Hippocampal formation (tissue), 2 donors: ENCODE measurements at regions not wholly inside any gene's neighbourhood (a gene's known extent, or its start where the extent isn't known, plus 50 kb on each side); places are given as distances from the start of the nearest gene placed in this dataset.
"Not testable (repeated sequence)": the region's sequence is repeated elsewhere in the genome, so short reads cannot be mapped to it uniquely, and the experiment has no call there.

Experiments used
- DNase-seq, 2 donors: peaks; one replicate each; lab custom pipeline; 2025; lab: John Stamatoyannopoulos, UW

DNA sequence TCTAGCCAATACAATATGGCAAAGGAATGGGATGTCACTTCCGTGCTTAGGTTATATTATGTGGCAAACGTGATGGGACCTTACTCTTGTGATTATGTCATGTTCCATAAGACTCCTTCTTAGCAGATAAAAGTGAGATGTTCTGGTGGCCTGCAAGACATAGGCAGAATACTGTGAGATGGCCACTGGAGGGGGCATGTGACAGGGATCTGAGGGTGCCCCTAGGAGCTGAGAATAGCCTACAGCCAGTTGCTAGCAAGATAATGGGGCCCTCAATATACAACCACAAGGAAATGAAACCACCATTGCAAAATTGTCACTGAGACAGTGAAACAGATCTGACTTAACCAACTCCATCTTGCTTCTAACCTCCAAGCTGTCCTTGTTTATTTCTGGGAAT lies 151.4 kb upstream of the SSTR1 start:
- no peak for DNase-seq

DNA sequence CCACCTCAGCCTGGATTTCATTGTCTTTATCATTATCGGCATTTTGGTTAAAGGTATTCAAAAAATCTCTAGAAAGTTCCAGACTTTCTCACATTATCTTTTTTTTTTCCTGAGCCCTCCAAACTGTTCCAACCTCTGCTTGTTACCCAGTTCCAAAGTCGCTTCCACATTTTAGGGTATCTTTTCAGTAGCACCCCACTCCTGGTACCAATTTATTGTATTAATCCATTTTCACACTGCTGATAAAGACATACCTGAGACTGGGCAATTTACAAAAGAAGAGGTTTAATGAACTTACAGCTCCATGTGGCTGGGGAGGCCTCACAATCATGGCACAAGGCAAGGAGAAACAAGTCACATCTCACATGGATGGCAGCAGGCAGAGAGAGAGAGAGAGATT lies 145.5 kb upstream of the SSTR1 start:
- not testable (repeated sequence) for DNase-seq

- no peak for DNase-seq
Observed at GRCh38 chr14:38063711-38064320, 143.9 kb upstream of the SSTR1 start.

DNA sequence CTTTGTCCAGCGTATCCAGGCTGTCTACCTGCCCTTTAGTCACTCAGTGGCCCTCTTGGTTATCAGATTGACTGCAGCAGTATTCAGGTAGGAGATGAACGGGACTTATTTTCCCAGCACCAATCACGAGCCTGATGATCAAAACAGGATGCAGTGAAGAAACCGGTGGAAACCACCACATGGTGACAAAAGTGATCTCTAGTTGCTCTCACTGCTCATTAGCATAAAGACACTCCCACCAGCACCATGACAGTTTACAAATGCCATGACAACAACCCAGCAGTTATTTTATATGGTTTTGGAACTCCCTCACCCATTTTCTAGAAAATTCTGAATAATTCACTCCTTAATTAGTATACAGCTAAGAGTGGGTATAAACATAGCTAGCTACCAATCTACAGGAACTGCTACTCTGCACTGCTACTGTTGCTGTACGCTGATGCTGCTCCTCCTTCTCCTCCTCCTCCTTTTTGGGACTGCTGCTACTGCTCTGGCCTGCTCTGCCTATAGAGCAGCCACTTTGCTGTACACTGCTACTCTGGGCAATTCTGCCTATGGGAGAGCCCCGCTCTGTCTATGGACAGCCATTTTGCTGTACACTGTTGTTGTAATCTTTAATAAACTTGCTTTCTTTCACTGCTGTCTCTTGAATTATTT lies 142.5 kb upstream of the SSTR1 start:
- no peak for DNase-seq

- DNase-seq: no peak
Observed at GRCh38 chr14:38070061-38070588, 137.6 kb upstream of the SSTR1 start.

DNA sequence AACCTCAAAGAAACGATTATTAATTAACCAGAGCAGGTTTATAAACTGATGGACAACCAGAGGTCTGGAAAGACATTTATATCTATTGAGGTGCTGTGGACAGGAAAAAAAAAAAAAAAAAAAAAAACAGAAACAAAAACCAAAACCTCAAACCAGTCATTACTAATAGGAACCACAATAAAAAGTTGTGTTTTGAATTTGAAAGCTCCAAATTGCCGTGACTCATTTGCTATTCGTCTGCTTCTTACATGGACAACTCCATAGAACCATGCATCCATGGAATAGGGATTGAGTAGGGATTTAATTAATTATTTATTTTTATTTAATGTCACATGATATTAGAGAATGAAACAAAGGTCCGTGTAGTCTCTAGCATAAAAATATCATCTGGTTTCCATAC lies 134.1 kb upstream of the SSTR1 start:
- no peak for DNase-seq

GRCh38 chr14:38074081-38074480 lies 133.6 kb upstream of the SSTR1 start:
- DNase-seq: no peak

GRCh38 chr14:38074754-38075153 lies 132.9 kb upstream of the SSTR1 start:
- no peak for DNase-seq

GRCh38 chr14:38078393-38078792 lies 129.3 kb upstream of the SSTR1 start:
- no peak for DNase-seq

- DNase-seq: no peak
Observed at GRCh38 chr14:38079268-38079667, 128.4 kb upstream of the SSTR1 start.

GRCh38 chr14:38079886-38080285 lies 127.8 kb upstream of the SSTR1 start:
- DNase-seq: no peak

- no peak for DNase-seq
Observed at GRCh38 chr14:38080696-38081095, 127.0 kb upstream of the SSTR1 start.

- no peak for DNase-seq
Observed at GRCh38 chr14:38083039-38083438, 124.7 kb upstream of the SSTR1 start.

- no peak for DNase-seq
Observed at GRCh38 chr14:38089123-38089522, 118.6 kb upstream of the SSTR1 start.

- DNase-seq: no peak
Observed at GRCh38 chr14:38090506-38090905, 117.2 kb upstream of the SSTR1 start.

GRCh38 chr14:38098074-38098836 lies 109.4 kb upstream of the SSTR1 start:
- no peak for DNase-seq

DNA sequence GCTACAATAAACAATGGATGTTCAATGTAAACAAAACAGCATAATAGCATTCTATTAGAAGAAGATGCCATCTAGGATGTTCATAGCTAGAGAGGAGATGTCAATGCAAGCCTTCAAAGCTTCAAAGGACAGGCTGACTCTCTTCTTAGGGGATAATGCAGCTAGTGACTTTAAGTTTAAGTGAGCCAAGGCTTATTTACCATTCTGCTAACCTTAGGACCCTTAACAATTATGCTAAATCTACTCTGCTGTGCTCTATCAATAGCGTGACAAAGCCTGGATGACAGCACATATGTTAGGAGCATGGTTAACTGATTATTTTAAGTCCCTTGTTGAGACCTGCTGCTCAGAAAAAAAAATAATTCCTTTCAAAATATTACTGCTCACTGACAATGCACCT lies 106.0 kb upstream of the SSTR1 start:
- DNase-seq: no peak

- no peak for DNase-seq
Observed at GRCh38 chr14:38103542-38104225, 104.0 kb upstream of the SSTR1 start.

- DNase-seq: no peak
Observed at GRCh38 chr14:38105106-38105702, 102.5 kb upstream of the SSTR1 start.

GRCh38 chr14:38107216-38107631 lies 100.5 kb upstream of the SSTR1 start:
- DNase-seq: no peak

- no peak for DNase-seq
Observed at GRCh38 chr14:38108681-38109080, 99.0 kb upstream of the SSTR1 start.

DNA sequence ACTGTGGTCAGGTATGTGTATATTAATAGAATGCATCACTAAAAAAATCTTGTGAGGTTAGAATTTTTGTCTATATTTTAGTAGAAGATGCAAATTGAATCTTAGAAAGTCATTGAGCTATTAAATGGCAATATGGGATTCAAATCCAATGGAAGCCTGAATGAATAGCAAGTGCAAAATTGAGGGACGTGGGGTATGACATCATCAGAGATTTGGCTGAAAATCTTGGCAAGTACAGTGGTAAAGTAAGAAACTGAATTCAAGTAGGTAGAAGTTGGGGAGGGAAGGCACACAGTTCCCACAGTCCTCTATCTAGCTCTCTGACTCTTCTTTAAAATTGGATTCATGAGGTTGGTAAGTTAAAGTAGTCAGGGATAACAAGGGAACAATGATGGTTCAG lies 97.4 kb upstream of the SSTR1 start:
- DNase-seq: no peak
